ENCODE measurements at regions not wholly inside any gene's neighbourhood (a gene's known extent, or its start where the extent isn't known, plus 50 kb on each side); places are given as distances from the start of the nearest gene placed in this dataset.

DNA sequence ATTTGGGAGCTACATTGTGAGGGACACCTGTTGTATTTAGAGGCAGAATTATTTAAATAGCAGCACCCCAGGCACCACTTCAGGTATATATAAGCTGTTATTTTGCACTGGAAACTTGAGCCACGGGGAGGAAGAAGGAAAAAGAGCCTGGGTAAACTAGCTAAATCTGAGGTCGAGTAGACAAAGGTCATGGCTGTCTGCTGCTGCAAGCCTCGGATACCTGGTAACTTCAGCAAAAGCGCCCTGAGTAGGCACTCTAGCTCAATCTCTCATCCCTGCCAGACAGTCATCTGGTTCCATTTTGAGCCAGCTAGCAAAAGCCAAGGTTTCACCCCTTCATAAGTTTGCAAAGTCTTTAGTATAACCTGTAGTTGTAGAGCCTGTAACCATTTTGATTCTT, 101.9 kb upstream of the ZNF644 start:
- TF ChIP-seq, protein P1, sequence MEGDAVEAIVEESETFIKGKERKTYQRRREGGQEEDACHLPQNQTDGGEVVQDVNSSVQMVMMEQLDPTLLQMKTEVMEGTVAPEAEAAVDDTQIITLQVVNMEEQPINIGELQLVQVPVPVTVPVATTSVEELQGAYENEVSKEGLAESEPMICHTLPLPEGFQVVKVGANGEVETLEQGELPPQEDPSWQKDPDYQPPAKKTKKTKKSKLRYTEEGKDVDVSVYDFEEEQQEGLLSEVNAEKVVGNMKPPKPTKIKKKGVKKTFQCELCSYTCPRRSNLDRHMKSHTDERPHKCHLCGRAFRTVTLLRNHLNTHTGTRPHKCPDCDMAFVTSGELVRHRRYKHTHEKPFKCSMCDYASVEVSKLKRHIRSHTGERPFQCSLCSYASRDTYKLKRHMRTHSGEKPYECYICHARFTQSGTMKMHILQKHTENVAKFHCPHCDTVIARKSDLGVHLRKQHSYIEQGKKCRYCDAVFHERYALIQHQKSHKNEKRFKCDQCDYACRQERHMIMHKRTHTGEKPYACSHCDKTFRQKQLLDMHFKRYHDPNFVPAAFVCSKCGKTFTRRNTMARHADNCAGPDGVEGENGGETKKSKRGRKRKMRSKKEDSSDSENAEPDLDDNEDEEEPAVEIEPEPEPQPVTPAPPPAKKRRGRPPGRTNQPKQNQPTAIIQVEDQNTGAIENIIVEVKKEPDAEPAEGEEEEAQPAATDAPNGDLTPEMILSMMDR (IDR thresholded peaks at IDR 0.05): no peak
- TF ChIP-seq POLR2A (IDR thresholded peaks at IDR 0.05): no peak

All from esophagus squamous epithelium (tissue), 4 donors.